Activated CD4-positive, alpha-beta T cell treated with anti-CD3 and anti-CD28 coated beads, Interleukin-2, amount 50 U/mL, for 1 hour (primary cell): ENCODE measurements at regions not wholly inside any gene's neighbourhood (a gene's known extent, or its start where the extent isn't known, plus 50 kb on each side); places are given as distances from the start of the nearest gene placed in this dataset.

ENCODE experiments used
- DNase-seq: peaks from one replicate; pipeline ENCODE4 v3.0.0-alpha.2; 2020

DNA sequence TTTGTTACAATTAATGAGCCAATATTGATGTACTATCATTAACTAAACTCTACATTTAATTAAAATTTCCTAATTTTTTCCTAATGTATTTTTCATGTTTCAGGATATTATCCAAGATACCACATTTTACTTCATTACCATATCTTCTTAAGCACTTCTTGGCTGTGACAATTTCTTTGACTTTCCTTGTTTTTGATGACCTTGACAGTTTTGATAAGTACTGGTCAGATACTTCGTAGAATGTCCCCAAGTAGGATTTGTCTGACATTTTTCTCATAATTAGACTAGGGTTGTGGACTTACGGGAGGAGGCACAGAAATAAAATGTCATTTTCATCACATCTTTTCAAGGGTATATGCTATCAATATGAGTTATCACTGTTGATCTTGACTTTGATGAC is 700.9 kb downstream of the BCL11B start:
- no peak for DNase-seq

DNA sequence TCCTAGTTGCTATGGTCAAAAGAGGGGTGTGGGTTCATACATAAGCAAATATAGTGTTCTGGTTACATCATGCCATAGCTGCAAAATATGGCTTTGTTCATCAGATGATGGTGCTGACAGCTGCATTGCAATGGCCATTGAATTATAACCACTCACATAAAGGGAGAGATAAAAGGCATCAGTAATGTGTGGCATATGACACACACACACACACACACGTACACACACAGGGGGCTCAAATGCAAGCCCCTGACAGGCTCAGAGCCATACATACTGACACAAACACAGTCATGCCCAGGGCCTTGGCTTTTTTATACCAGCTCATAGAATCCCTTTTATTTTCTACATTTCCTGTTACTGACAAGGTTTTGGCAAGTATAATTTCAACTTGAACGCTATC is 698.9 kb downstream of the BCL11B start:
- DNase-seq: no peak

DNA sequence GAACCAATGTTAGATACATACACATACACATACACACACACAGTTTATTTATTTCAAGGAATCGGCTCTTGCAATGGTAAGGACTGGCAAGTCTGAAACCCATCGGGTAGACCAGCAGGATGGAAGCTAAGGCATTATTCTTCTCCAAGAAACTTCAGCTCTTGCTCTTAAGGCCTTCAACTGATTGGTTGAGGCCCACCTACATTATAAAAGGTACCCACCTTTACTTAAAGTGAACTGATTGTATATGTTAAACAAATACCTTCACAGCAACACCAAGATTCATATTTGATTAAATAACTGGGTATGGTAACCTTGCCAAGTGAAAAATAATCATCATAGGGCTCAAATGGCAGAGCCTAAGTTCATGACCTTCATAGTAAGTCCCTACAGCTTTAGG is 695.5 kb downstream of the BCL11B start:
- no peak for DNase-seq

DNA sequence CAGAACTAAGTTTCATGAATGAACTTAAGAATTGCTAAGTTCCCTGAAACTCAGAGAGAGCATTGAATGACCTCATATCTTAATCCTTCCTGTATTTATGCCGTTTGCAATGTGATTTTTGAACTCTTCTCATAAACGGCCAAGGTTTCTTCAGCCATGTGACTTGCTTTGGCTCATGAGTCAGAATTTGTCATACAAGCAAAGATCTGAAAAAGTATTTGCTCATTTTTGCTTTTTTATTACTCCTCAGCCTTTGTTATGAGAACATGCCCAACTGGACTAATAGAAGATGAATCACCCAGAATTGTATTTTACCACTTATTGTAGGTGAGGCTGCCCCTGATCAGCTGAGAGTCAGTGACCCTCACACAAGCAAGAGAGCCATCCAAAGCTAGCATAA is 693.8 kb downstream of the BCL11B start:
- DNase-seq: no peak

DNA sequence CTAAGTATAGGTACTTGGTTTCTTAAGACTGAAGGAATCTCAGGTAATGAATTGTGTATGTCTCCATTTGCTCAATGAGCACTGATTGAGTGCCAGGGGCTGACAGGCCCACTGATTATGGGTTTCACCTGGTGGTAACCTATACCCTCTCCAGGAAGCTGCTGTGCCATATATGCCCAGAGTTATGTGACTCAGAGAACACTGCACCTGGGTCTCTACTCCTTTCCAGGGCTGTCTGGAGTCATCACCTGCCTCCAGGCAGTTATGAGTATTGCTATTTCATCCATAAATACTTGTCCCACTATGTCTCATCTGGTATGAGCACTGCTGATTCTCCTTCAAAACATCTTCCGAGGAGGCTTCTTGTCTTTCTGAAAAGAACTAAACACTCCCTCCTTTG is 692.9 kb downstream of the BCL11B start:
- DNase-seq: no peak

DNA sequence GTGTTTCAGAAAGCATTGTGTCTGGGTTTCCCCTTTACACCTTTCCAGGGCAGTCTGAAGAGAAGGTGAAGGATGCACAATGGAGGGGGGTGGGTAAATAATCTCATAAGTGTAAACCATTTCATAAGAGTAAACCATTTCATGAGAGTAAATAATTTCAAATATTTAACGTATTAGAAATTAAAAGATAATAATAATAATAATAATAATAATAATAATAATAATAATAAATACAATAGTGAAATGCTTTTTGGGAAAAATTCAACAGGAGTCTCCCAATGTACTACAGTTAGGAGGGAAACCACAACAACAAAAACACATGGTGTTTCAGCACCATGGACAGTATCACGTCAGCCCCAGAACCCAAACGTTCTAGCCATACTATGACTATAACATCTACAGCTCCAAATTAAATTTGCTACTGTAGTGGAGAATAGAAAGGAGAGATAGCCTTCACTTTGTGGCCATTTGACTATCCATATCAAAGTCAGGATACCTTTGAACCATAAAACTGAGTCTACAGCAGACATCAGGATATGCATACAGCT is 691.8 kb downstream of the BCL11B start:
- peak; percentile 6 for DNase-seq

DNA sequence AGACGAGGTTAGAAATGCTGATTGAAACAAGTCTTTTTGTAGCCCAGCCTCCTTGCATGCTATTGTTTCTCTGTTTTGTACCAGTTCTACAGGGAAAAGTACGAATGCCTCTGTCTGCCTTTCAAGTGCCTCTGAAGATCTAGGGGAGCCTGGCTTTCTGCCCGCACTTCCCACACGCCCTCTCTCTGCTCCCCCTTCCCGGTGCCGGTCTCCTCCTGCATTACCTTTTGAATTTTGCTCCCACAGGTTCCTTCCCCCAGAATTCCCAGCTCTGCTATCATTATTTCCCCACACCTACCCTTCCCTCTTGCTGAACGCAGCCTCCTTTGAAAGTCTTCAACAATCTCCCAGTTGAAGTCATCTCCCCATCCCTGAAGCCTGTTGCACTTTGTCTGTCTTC is 689.7 kb downstream of the BCL11B start:
- no peak for DNase-seq

DNA sequence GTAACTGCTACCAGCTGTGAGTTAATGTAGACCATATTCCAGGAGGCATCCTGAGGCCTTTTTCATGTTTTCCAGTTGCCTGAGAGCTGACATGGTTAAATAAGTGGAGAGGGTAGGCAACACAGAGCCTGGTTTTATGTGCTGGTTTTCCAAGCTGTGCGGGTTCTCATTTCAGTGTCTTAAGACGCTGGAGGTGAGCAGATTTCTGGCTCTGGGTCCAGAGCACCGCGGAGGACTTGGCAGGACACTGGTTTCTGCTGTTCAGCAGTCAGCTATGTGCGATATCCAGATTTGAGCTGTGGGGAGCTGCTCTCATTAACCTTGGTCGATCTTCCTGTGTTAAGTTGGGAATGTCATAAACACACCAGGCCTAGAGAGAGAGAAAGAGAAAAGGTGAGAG is 680.8 kb downstream of the BCL11B start:
- DNase-seq: no peak

DNA sequence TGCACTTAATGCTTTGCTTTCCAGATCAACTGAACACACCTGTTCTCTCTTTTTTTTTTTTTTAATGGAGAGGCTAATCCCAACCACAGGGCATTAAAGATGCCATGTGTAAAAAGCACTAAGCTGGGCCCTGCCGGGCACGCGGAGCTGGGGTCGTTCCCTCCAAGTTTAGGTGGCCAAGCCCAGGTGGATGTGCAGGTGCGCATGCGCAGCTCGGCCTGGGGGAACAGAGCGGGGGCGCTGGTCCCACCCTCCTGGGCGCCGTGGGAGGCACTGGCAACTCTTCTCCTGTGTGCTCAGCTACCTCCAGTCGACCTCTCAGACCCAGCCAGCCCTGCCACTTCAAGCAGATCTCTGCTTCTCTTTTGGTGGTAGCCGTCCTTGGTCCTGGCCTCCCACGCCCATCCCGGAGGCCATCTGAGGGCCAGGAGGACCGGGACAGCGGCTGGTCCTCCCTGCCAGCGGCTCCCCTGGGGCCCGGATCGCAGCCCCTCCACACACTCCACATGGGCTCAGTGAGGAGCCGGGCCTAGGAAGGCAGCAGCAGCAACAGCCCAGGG is 679.3 kb downstream of the BCL11B start:
- no peak for DNase-seq

DNA sequence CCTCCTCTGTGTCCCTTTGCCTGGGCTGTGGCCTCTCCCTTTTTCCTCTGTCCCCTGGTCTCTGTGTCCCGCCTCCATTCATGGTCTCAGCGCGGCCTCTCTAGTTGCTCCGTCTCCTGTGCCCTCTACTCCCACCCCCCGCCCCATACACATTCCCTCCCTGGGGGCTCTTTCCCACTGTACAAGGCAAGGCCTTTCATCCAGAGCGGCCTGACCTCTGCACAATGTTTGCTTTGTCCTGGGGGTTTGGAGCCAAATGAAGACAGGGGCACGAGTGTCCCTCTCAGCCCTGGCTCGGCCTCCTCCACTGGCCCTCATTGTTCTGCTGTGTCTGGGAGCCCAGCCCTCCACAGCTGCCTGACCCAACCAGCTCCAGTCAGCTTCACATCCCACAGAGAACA is 678.6 kb downstream of the BCL11B start:
- no peak for DNase-seq

DNA sequence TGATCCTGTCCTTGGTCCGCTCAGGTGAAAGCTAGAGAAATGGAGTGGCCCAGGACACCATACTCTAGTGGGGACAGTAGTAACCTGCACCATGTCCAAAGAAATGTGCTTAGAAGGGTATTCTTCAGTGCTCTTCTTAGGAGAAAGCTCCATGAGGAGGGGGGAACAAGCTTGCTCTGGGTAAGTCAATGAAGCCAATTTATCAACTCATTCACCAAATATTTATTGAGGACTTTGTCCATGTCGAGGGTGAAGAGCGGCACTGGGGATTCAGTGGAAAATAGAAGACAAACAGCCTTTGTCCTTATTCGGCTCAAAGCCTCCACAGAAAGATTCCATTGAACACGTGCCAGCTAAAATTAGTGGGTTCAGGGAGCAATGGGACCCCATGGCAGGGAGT is 677.8 kb downstream of the BCL11B start:
- no peak for DNase-seq

DNA sequence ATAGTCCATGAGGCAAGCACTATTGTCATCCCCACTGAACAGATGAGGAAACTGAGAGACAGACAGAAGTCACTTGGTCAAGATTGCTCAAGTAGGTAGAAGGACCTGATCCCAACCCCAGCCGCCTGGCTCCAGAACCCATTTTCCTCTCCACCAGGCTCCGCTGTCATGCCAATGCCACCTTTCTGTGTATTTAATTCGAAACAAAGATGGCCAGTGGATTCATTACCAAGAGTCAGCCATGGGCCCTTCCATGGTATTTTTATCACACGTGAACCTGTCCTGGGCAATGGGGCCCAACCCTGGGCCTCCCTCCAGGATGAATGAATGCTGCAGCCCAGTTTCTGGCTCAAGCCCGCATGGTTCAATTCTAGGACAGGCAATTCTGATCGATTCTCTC is 673.4 kb downstream of the BCL11B start:
- DNase-seq: no peak

DNA sequence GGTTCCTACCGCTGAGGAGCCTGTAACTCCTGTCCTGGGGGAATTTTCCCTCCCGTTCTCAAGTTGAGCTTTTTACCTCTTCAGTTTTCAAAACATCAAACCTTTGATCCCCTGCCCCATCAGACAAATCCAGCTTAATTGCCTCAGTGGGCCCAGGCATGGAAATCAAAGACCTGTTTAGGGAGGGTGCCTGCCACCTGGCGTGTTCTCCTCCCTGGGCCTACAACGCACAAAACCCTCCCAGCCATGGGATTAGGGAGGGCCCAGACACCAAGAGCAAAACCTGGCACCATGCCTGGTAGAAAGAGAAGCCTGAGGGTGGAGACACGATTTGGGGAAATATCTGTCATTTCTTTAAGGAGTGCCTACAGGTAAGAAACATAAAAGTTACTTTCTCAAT is 672.9 kb downstream of the BCL11B start:
- DNase-seq: no peak

DNA sequence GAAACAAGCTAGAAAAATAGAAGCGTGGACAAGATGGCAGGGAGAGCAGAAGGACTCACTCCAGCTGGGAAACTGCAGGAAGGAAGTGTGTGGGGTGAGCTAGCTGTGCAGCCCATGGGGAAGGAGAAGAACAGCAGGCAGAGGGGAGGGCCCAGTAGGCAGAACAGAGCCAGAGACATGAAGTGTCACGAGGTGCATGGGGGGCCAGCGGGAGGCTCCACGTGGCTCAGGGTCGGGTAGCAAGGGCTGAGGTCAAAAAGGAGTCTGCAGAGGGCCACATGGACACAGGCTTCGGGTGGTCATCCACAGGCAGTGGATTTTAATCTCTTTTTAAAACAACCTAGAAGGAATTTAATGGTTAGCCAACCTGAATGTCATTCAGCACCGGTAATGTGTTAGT is 669.0 kb downstream of the BCL11B start:
- DNase-seq: no peak

DNA sequence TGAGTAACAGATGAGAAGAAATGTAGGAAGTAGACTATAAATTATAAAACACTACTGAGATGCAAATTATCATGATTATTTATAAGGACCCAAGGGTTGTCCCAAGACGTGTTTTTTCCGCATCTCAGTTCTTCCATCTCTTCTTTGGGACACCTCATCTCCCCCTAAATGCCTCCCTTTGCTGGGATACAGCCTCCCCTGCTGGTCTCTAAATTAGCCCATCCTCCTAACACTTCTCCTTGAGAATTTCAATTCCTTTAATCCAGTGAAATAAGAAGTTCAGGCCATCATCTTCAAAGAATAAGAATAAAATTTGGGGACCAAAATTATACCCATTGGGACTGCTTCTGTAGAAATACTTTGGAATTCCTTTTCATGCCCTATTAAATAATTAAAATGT is 667.0 kb downstream of the BCL11B start:
- DNase-seq: no peak

DNA sequence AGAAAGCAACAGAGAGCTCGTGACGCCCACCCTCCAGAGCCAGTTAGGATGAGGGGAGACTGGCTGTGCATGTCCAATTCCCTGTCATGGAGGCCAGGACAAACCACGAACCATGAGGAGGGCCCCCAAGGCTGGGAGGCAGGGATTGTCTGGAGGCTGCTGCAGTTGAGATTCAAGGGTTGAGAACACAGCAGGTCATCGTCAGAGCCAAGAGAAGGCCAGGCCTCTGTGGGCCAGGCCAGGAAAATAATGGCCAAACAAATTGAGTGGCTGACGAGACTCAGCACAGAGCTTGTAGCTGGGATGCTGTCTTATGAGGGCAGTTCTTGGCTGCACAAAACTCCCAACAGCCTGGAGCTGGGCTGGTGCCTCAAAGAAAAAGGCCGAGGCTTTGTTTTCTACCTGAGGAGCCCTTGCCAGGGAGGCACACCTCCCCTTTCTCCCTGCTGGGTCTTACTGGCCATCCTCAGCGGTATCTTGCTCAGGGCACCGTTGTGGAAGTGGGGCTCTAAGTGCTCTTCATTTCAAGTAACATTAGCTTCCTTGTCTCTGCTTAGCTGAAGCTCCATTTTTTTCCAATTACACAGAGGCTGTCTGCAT is 665.9 kb downstream of the BCL11B start:
- no peak for DNase-seq

DNA sequence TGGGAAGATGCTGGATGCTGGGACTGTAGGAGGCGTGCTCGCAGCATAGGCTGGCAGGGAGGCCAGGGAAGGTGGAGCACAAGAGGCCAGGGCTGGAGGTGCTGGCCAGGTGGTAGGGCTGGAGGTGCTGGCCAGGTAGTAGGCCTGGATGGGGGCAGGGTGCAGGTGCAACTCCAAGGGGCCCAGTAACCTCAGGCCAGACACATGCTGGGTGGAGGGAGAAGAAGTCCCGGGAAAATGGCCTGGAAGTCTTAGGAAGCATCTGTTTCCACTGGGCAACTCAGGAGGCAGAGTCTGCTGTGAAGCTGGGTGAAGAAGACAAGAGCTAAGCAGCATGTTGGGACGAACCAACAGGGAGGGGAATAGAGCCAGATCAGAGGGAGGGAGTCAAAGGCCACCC is 665.2 kb downstream of the BCL11B start:
- no peak for DNase-seq

DNA sequence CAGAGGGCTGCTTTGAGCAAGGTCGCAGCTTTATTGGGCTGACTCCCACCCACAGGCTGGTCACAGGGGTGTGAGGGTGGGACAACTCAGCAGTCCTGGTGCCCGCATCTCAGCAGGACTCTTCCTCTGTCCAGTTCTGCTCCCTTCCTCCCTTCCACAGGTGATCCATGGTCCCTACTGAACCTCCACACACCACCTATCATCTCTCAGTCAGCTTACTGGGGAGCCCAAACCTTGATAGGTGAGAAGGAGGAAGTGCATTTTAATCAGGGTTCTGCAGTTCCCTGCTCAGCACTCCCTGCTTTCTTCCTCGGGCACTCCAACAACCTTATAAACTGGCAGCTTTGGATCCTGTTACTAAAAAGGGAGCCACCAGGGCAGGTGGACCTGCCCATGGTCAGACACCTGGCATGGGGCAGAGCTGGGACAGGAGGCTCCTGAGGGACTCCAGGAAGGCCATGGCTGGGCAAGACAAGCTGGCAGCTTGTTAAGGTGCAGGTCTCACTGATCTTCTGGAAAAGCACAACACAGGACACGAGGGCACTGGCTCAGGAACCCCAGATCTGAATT is 664.6 kb downstream of the BCL11B start:
- no peak for DNase-seq

DNA sequence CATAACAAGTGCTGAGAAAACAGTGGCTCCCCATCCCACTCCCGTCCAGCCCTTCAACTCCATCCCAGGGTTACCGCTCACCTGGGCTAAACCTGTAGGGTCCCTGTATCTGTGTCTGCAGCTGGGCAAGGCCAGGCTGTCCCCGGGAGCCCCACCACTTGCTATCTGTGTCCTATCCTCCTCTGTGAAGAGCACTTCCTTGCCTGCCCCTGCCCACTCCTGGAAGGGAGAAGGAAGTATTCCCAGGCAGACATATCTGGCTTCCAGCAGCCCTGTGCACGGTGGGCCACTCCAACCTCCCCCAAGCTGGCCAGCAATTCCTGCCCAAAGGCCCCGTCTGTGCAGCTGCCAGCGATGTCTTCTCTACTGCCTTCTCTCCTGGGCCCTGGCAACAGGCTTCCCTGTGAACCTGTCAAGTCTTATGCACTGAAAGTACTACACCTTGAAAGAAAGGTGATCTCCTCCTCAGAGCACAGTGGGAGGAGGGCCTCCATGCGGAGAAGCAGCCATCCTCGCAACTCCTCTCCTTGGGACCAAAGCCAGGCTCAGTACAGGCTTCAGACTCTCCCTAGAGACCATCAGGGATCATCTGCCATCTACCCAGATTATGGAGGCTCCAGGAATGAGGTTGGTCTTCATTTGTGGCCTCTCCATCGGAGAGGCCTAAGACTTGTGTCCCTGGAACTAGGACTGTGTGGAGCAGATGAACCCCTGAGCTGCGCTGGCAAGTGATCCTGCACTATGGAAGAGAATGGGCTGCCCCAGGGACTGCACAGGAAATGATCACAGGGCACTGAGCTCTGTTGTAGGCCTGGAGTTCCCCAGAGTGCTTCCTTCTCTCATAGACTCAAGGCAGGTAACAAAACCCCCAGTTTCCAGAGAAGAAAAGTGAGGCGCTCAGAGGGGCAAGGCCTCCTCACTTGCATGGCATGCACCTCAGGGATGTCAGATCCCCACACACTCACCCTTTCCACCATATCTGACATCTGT is 663.6 kb downstream of the BCL11B start:
- no peak for DNase-seq

DNA sequence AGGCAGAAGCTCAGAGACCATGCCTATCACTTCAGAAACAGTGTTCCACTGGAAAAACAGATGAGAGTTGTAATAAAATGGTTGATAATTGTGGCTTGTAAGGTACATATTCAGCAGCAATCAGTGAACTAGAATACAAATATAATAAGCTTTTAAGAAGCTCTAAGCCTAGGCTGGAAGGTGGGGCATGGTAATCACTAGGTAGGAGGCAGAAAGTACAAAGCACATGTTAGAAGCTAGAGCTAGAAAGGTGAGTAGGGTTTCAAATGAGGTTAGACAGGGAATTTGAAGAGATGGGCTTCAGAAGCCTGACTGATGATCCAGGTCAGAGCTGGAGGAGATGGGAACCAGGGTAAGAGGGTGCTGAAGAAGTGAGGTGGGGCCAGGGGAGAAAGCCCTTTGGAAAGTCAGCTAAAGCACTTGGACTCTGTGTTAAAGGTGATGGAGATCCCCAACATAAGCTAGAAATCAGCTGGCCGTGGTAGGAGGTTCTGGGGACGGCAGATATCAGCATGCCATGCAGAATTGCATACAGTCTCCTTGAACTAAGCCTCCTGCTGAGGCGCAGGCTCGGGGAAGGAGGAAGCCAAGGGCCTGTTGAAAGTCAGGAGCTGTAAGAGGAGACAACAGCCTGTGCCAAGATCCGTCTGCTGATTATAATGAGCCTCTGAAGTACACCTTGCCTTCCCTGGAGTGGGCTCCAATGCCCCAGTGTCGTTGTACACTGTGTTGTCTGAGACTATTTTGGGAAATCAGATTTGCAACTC is 659.4 kb downstream of the BCL11B start:
- DNase-seq: no peak

DNA sequence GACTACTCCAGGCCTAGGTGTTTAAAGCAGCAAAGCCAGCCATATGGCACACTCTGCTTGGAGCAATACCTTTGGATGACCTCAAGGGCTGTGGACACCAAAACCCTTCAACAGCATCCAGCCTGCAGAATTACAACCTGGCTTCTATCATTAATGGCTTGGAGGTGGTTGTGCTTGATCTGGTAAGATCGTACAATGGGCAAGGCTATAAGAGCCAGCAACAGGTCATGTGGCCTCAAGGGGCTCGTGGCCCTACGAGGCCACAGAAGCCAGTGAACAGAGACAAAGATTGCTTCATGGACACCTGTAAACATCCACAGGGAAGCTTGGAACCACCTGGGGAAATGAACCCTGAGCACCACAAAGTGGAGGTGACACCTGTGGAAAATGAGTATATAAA is 657.3 kb downstream of the BCL11B start:
- no peak for DNase-seq

DNA sequence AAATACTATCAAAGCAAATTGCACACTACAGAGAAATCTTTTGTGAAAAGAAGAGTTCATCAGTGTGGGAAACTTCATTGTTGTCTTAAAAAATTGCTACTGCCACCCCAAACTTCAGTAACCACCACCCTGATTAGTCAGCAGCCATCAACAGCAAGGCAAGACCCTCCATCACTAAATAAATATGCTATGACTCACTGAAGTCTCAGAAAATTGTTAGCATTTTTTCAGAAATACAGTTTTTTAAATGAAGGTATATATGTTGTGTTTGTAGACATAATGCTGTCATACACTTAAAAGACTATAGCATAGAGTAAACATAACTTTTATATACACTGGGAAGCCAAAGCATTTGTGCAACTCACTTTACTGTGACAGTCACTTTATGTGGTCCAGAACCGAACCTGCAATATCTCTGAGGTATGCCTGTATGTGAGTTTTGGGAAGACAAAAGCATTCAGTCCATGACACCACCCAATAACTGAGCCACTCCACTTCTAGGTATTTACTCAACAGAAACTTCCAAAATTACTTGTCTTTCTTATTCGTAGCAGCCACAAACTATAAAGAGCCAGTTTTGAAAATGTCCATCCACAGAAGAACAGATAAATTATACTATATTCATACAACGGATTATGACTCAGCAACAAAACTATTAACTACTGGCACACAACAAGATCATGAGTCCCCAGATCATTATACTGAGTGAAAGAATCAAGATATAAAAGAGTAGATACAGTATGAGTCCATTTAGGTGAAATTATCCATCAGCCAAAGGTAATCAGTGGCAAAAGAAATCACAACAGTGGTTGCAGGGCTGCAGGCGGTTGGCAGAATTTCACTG is 649.6 kb downstream of the BCL11B start:
- no peak for DNase-seq
